ENCODE measurements at regions not wholly inside any gene's neighbourhood (a gene's known extent, or its start where the extent isn't known, plus 50 kb on each side); places are given as distances from the start of the nearest gene placed in this dataset.

- H3K27ac ChIP-seq (ENCODE audit: low read depth in 2 of 2, low read length in 1 of 2), result no peak overlapping the region
- H3K4me2 ChIP-seq, result no peak overlapping the region
- H3K9ac ChIP-seq, result no peak overlapping the region
- no peaks in the 10 kb centered on the region for H3F3A ChIP-seq (replicated peaks; ENCODE audit: insufficient read depth)
- no peak for TF ChIP-seq SIN3A (IDR thresholded peaks at IDR 0.05; ENCODE audit: borderline replicate concordance, low read depth, low read length)
- TF ChIP-seq, protein P1, sequence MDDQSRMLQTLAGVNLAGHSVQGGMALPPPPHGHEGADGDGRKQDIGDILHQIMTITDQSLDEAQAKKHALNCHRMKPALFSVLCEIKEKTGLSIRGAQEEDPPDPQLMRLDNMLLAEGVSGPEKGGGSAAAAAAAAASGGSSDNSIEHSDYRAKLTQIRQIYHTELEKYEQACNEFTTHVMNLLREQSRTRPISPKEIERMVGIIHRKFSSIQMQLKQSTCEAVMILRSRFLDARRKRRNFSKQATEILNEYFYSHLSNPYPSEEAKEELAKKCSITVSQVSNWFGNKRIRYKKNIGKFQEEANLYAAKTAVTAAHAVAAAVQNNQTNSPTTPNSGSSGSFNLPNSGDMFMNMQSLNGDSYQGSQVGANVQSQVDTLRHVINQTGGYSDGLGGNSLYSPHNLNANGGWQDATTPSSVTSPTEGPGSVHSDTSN (IDR thresholded peaks at IDR 0.05), result no peak
- TF ChIP-seq, protein P2, sequence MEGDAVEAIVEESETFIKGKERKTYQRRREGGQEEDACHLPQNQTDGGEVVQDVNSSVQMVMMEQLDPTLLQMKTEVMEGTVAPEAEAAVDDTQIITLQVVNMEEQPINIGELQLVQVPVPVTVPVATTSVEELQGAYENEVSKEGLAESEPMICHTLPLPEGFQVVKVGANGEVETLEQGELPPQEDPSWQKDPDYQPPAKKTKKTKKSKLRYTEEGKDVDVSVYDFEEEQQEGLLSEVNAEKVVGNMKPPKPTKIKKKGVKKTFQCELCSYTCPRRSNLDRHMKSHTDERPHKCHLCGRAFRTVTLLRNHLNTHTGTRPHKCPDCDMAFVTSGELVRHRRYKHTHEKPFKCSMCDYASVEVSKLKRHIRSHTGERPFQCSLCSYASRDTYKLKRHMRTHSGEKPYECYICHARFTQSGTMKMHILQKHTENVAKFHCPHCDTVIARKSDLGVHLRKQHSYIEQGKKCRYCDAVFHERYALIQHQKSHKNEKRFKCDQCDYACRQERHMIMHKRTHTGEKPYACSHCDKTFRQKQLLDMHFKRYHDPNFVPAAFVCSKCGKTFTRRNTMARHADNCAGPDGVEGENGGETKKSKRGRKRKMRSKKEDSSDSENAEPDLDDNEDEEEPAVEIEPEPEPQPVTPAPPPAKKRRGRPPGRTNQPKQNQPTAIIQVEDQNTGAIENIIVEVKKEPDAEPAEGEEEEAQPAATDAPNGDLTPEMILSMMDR (IDR thresholded peaks at IDR 0.05), result no peak
- no peaks in the 10 kb centered on the region for H3K9me2 ChIP-seq
- H3K4me1 ChIP-seq (ENCODE audit: control insufficient read depth in 1 of 2, insufficient read depth in 2 of 2, low read depth in 1 of 2, low read length in 1 of 2), result no peaks in the 10 kb centered on the region; a peak in 1 of 4 replicates
- H2AFZ ChIP-seq (ENCODE audit: low read depth), result no peak overlapping the region
- no peak for DNase-seq
- whole genome bisulfite sequencing (ENCODE audit: low lambda C conversion rate), result 20% methylated on average over 2 of the region's 2 CpGs
- POLR2A ChIA-PET, result no interaction called here
- H3K79me2 ChIP-seq (ENCODE audit: insufficient read depth), result no peaks in the 10 kb centered on the region
- no peaks in the 10 kb centered on the region for H3K27me3 ChIP-seq (ENCODE audit: insufficient read depth)
- no peaks in the 10 kb centered on the region for H3K36me3 ChIP-seq (replicated peaks in 1 of 2; ENCODE audit: control insufficient read depth in 1 of 2, insufficient read depth in 2 of 2, low read length in 1 of 2)
- no peaks in the 10 kb centered on the region for H3K9me3 ChIP-seq
- H4K20me1 ChIP-seq (ENCODE audit: insufficient read depth), result no peaks in the 10 kb centered on the region
- CTCF ChIA-PET, result interaction anchor here (0.7 kb wide), 1 partner anchor 55 kb away, joined by 3 read pairs; no protein-coding TSS in a partner anchor
- no peak overlapping the region for H3K4me3 ChIP-seq (ENCODE audit: low read depth in 2 of 2, low read length in 1 of 2)
Measured at GRCh38 chr4:58809948-58810347, 1699.8 kb upstream of the IGFBP7 start.

GRCh38 chr4:58809366-58809765 lies 1699.2 kb upstream of the IGFBP7 start:
- TF ChIP-seq, protein P3, sequence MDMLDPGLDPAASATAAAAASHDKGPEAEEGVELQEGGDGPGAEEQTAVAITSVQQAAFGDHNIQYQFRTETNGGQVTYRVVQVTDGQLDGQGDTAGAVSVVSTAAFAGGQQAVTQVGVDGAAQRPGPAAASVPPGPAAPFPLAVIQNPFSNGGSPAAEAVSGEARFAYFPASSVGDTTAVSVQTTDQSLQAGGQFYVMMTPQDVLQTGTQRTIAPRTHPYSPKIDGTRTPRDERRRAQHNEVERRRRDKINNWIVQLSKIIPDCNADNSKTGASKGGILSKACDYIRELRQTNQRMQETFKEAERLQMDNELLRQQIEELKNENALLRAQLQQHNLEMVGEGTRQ (IDR thresholded peaks at IDR 0.05; ENCODE audit: borderline replicate concordance, low read depth, low read length), result no peak
- no peak for TF ChIP-seq TEAD4 (IDR thresholded peaks at IDR 0.05; ENCODE audit: borderline replicate concordance, insufficient read depth)
- TF ChIP-seq FOSL2 (IDR thresholded peaks at IDR 0.05; ENCODE audit: borderline replicate concordance, low read depth), result no peak
- TF ChIP-seq RCOR1 (IDR thresholded peaks at IDR 0.05; ENCODE audit: low read length), result no peak
- no peak for TF ChIP-seq CHD2 (IDR thresholded peaks at IDR 0.05; ENCODE audit: low read length, partially characterized antibody)
- no peak for TF ChIP-seq RAD21 (IDR thresholded peaks at IDR 0.05; ENCODE audit: low read length)
- no peak for TF ChIP-seq FOXM1 (IDR thresholded peaks at IDR 0.05; ENCODE audit: low read depth)
- TF ChIP-seq ELF1 (IDR thresholded peaks at IDR 0.05), result no peak
- no peak for TF ChIP-seq ZBTB33 (IDR thresholded peaks at IDR 0.05; ENCODE audit: borderline replicate concordance, low read depth)
- Histone ChIP-seq H3F3A (replicated peaks; ENCODE audit: insufficient read depth) (no peaks in the 10 kb centered on the region), H3K9ac (no peak overlapping the region), H3K36me3 (replicated peaks in 1 of 2; ENCODE audit: control insufficient read depth in 1 of 2, insufficient read depth in 2 of 2, low read length in 1 of 2) (no peaks in the 10 kb centered on the region), H4K20me1 (ENCODE audit: insufficient read depth) (no peaks in the 10 kb centered on the region), H3K4me3 (ENCODE audit: low read depth in 2 of 2, low read length in 1 of 2) (no peak overlapping the region), H3K9me2 (no peaks in the 10 kb centered on the region), H3K9me3 (no peaks in the 10 kb centered on the region), H3K4me2 (no peak overlapping the region), H3K27ac (ENCODE audit: low read depth in 2 of 2, low read length in 1 of 2) (no peak overlapping the region), H3K4me1 (ENCODE audit: control insufficient read depth in 1 of 2, insufficient read depth in 2 of 2, low read depth in 1 of 2, low read length in 1 of 2) (no peaks in the 10 kb centered on the region; a peak in 1 of 4 replicates), H3K79me2 (ENCODE audit: insufficient read depth) (no peaks in the 10 kb centered on the region), H3K27me3 (ENCODE audit: insufficient read depth) (no peaks in the 10 kb centered on the region), H2AFZ (ENCODE audit: low read depth) (no peak overlapping the region)
- ChIA-PET POLR2A (no interaction called here), CTCF (interaction anchor here (0.7 kb wide), 1 partner anchor 55 kb away, joined by 3 read pairs; no protein-coding TSS in a partner anchor)
- WGBS (ENCODE audit: low lambda C conversion rate), result 54% methylated on average over 3 of the region's 3 CpGs
- no peak for DNase-seq

All from SK-N-SH (cell line).